K562 (cell line): ENCODE measurements at regions not wholly inside any gene's neighbourhood (a gene's known extent, or its start where the extent isn't known, plus 50 kb on each side); places are given as distances from the start of the nearest gene placed in this dataset.

Experiments
- ATAC-seq: fragments of 200-7000 bp; cut with Tn5 transposase; 3 replicates; pipeline ENCODE4 v1.9.1; 2020; ENCODE audit warnings: moderate library complexity
- BruUV-seq: library from RNA; stranded (reverse); fragments of 400-500 nt; replicated peaks from 2 replicates; lab custom pipeline; 2021; lab: Mats Ljungman, UMichigan
- CTCF ChIA-PET: fragments of 300-600 bp; formaldehyde crosslinking; extraction: SDS; loops from one replicate; lab custom pipeline; 2021; ENCODE audit warnings: low intra/inter-chr PET ratio; lab: Yijun Ruan, JAX
- POLR2A ChIA-PET: fragments of 300-600, 350-650 bp; sonication (Branson Sonifier 250); formaldehyde crosslinking; extraction: SDS; loops from one replicate; lab custom pipeline; 2021; ENCODE audit warnings: antibody characterized with exemption, inconsistent platforms; lab: Yijun Ruan, JAX
- DNase-seq, 4 experiments: peaks; one replicate each; pipeline versions ENCODE4 v3.0.0 to v3.0.0-alpha.2; 2011 to 2018; ENCODE audit warnings: low spot score in 3 of 4, mixed read lengths in 3 of 4; ENCODE audit errors: extremely low read depth in 1 of 4
- FAIRE-seq: peaks from 2 replicates; lab custom pipeline; 2011; peaks lifted over from hg19 to GRCh38; lab: Jason Lieb, UNC
- H2AFZ ChIP-seq: 2 replicates; pipeline ENCODE4 v1.6.0; 2011; ENCODE audit warnings: low read depth, low read length, control low read depth, inconsistent platforms
- H3K27ac ChIP-seq: fragments of 200-600 bp; 3 replicates; pipeline ENCODE4 v1.8.0; 2011; ENCODE audit warnings: low read depth, mild to moderate bottlenecking, control low read depth, inconsistent platforms, low read length, moderate library complexity, mixed read lengths; ENCODE audit errors: extremely low read depth
- H3K27me3 ChIP-seq, 2 experiments: fragments of 300-600 bp in 1 of 2; 2 replicates in 1 of 2; 3 replicates in 1 of 2; pipeline versions ENCODE4 v1.6.0 to v1.8.0; 2011; ENCODE audit warnings: inconsistent platforms in 2 of 2, low read length in 2 of 2, mild to moderate bottlenecking in 1 of 2, mixed read lengths in 1 of 2, moderate library complexity in 1 of 2; ENCODE audit not compliant: control insufficient read depth in 2 of 2, insufficient read depth in 2 of 2
- H3K36me3 ChIP-seq: fragments of 300-600 bp; 3 replicates; pipeline ENCODE4 v1.8.0; 2011; ENCODE audit warnings: mild to moderate bottlenecking, low read length, inconsistent platforms; ENCODE audit not compliant: control insufficient read depth, insufficient read depth
- H3K4me1 ChIP-seq, 2 experiments: fragments of 200-600 bp in 1 of 2; replicated peaks in 1 of 2; 2 replicates in 1 of 2; 3 replicates in 1 of 2; pipeline versions ENCODE4 v1.5.1 to v1.8.0; 2011; ENCODE audit warnings: inconsistent platforms in 2 of 2, low read length in 2 of 2, mild to moderate bottlenecking in 1 of 2, mixed read lengths in 1 of 2, moderate library complexity in 1 of 2; ENCODE audit not compliant: control insufficient read depth in 2 of 2, insufficient read depth in 2 of 2
- H3K4me2 ChIP-seq: 2 replicates; pipeline ENCODE4 v1.6.1; 2011; ENCODE audit warnings: low read length, control low read depth, inconsistent platforms, mixed read lengths; ENCODE audit not compliant: insufficient read depth
- H3K4me3 ChIP-seq: fragments of 200-600 bp; sonication (generic), shearing (Covaris generic); 2 replicates; pipeline ENCODE4 v1.5.1; 2016; ENCODE audit warnings: control low read depth, inconsistent platforms
- H3K79me2 ChIP-seq: fragments of 200-600 bp; 3 replicates; pipeline ENCODE4 v1.8.0; 2011; ENCODE audit warnings: low read length, inconsistent platforms; ENCODE audit not compliant: control insufficient read depth, insufficient read depth
- H3K9ac ChIP-seq, 2 experiments: 2 replicates each; pipeline versions ENCODE4 v1.6.0 to v1.6.1; 2011; ENCODE audit warnings: low read depth in 2 of 2, low read length in 2 of 2, control low read depth in 1 of 2, inconsistent platforms in 1 of 2, mild to moderate bottlenecking in 1 of 2, mixed read lengths in 1 of 2; ENCODE audit not compliant: insufficient read depth in 1 of 2
- H3K9me1 ChIP-seq: one replicate; pipeline ENCODE4 v1.6.0; 2011; ENCODE audit warnings: inconsistent platforms, mild to moderate bottlenecking, low read length, moderate library complexity; ENCODE audit not compliant: control insufficient read depth, insufficient read depth
- H3K9me3 ChIP-seq: replicated peaks from 2 replicates; pipeline ENCODE4 v1.5.1; 2011; ENCODE audit warnings: low read depth, low read length, inconsistent platforms; ENCODE audit not compliant: control insufficient read depth, insufficient read depth
- H4K20me1 ChIP-seq: replicated peaks from 2 replicates; pipeline ENCODE4 v1.6.1; 2011; ENCODE audit warnings: low read length, inconsistent platforms, mixed read lengths; ENCODE audit not compliant: control insufficient read depth, insufficient read depth
- GTF2F1 ChIP-seq: IDR thresholded peaks from 2 replicates; pipeline ENCODE4 v1.6.1; 2011; ENCODE audit warnings: low read depth, low read length, improper control_type of control experiment
- PML ChIP-seq: IDR thresholded peaks from 2 replicates; pipeline ENCODE4 v1.6.1; 2012; ENCODE audit warnings: low read length, inconsistent platforms
- POLR2A ChIP-seq: fragments of 450-650 bp; conservative IDR thresholded peaks from 2 replicates; pipeline ENCODE4 v1.6.1; 2016
- POLR2AphosphoS5 ChIP-seq: IDR thresholded peaks from 2 replicates; pipeline ENCODE4 v1.6.1; 2011; ENCODE audit warnings: mild to moderate bottlenecking, low read depth, low read length, moderate library complexity; ENCODE audit not compliant: control insufficient read depth, insufficient read depth
- PYGO2 ChIP-seq: fragments of 450-650 bp; IDR thresholded peaks from 2 replicates; pipeline ENCODE4 v1.6.1; 2016; ENCODE audit warnings: mild to moderate bottlenecking, missing genetic modification characterization, moderate library complexity, missing compliant biosample characterization
- RFX5 ChIP-seq: IDR thresholded peaks from 2 replicates; pipeline ENCODE4 v1.6.1; 2011; ENCODE audit warnings: low read depth, mild to moderate bottlenecking, improper control_type of control experiment, low read length
- U2AF2 ChIP-seq: fragments of 200-400 bp; formaldehyde crosslinking; optimal IDR thresholded peaks from 2 replicates; pipeline ENCODE3; 2017; ENCODE audit warnings: low read depth, mild to moderate bottlenecking, low read length
- ZNF316 ChIP-seq: fragments of 450-650 bp; IDR thresholded peaks from 2 replicates; pipeline ENCODE4 v1.6.1; 2016
- ZNF766 ChIP-seq: fragments of 200-800 bp; sonication (Bioruptor generic); conservative IDR thresholded peaks from 2 replicates; pipeline ENCODE4 v1.6.1; 2016; ENCODE audit warnings: missing genetic modification characterization, missing compliant biosample characterization
- WGBS: fragments of 100-300 bp; shearing (Covaris generic); methylation state at CpG from one replicate; pipeline ENCODE4 v1.1.6; 2016; ENCODE audit warnings: low coverage, mixed read lengths; ENCODE audit not compliant: insufficient coverage; ENCODE audit errors: missing lambda C conversion rate; 5-methylcytosine and 5-hydroxymethylcytosine counted together
- in situ Hi-C: fragments of 300-500 bp; cut with MboI; formaldehyde crosslinking; loops from 4 replicates; pipeline ENCODE4 v1.15.0; 2018; ENCODE audit warnings: inconsistent platforms, mixed read lengths
- intact Hi-C: fragments of 100-400 bp; cut with micrococcal nuclease; formaldehyde crosslinking; loops from 2 replicates; pipeline ENCODE4 v1.14.2; 2022
- TF ChIP-seq, protein P1 (sequence below): IDR thresholded peaks from 2 replicates; pipeline ENCODE4 v1.6.1; 2011; ENCODE audit not compliant: insufficient read length; ENCODE audit errors: extremely low read depth
- TF ChIP-seq, protein P2 (sequence below), 2 experiments: fragments of 450-650 bp in 1 of 2; sonication (generic) in 1 of 2; formaldehyde crosslinking in 1 of 2; IDR thresholded peaks; 2 replicates each; pipeline versions ENCODE4 v1.7.1 to v1.9.0; 2016 to 2022; ENCODE audit warnings: inconsistent platforms in 1 of 2, mild to moderate bottlenecking in 1 of 2, missing genetic modification reagents in 1 of 2
- TF ChIP-seq, protein P3 (sequence below): sonication (generic); formaldehyde crosslinking; IDR thresholded peaks from 2 replicates; pipeline ENCODE4 v1.9.0; 2022; ENCODE audit warnings: mild to moderate bottlenecking, missing genetic modification reagents

DNA sequence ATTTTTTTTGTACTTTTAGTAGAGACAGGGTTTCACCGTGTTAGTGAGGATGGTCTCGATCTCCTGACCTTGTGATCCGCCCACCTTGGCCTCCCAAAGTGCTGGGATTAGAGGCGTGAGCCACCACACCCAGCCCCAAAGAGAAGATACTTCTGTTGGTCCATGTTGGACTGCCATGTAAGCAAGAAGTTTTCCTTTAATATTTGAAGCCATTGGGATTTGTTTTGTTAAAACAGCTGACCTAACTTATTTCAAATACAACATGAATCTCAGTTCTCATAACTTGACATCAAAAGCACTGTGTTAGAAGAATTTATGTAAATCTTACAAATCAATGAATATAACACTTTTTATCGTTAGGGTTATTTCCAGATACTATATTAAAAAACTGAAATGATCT is 302.4 kb downstream of the SDHAF3 start:
- BruUV-seq = no TSS peak
- 0% methylated on average over 5 of the region's 5 CpGs for WGBS
- peaks cover 0 to 5% of the 10 kb centered on the region in 2 experiments; a peak in 1 of 5 replicates for H3K27me3 ChIP-seq
- H3K4me3 ChIP-seq = no peak overlapping the region
- ChIA-PET POLR2A (no interaction called here), CTCF (no interaction called here)
- FAIRE-seq = no peak
- H4K20me1 ChIP-seq = no peaks in the 10 kb centered on the region
- no peak for DNase-seq
- no peaks in the 10 kb centered on the region for H3K9me1 ChIP-seq
- H3K9ac ChIP-seq = no peak overlapping the region
- no peak overlapping the region for H2AFZ ChIP-seq
- H3K27ac ChIP-seq = no peak overlapping the region
- in situ Hi-C loops = no loop called here
- TF ChIP-seq, protein P1, sequence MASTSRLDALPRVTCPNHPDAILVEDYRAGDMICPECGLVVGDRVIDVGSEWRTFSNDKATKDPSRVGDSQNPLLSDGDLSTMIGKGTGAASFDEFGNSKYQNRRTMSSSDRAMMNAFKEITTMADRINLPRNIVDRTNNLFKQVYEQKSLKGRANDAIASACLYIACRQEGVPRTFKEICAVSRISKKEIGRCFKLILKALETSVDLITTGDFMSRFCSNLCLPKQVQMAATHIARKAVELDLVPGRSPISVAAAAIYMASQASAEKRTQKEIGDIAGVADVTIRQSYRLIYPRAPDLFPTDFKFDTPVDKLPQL = peak; percentile 24
- TF ChIP-seq ZNF316 (peak; percentile 35; the same call in 1 of the 2 replicates), U2AF2 (no peak), RFX5 (no peak), GTF2F1 (no peak), ZNF766 (no peak), PML (peak; percentile 64; the same call in 1 of the 2 replicates), PYGO2 (tag) (no peak), POLR2AphosphoS5 (0 out of 2 replicates have a peak, but pooled peaks have one; percentile 28), POLR2A (peak; percentile 62)
- TF ChIP-seq, protein P2, sequence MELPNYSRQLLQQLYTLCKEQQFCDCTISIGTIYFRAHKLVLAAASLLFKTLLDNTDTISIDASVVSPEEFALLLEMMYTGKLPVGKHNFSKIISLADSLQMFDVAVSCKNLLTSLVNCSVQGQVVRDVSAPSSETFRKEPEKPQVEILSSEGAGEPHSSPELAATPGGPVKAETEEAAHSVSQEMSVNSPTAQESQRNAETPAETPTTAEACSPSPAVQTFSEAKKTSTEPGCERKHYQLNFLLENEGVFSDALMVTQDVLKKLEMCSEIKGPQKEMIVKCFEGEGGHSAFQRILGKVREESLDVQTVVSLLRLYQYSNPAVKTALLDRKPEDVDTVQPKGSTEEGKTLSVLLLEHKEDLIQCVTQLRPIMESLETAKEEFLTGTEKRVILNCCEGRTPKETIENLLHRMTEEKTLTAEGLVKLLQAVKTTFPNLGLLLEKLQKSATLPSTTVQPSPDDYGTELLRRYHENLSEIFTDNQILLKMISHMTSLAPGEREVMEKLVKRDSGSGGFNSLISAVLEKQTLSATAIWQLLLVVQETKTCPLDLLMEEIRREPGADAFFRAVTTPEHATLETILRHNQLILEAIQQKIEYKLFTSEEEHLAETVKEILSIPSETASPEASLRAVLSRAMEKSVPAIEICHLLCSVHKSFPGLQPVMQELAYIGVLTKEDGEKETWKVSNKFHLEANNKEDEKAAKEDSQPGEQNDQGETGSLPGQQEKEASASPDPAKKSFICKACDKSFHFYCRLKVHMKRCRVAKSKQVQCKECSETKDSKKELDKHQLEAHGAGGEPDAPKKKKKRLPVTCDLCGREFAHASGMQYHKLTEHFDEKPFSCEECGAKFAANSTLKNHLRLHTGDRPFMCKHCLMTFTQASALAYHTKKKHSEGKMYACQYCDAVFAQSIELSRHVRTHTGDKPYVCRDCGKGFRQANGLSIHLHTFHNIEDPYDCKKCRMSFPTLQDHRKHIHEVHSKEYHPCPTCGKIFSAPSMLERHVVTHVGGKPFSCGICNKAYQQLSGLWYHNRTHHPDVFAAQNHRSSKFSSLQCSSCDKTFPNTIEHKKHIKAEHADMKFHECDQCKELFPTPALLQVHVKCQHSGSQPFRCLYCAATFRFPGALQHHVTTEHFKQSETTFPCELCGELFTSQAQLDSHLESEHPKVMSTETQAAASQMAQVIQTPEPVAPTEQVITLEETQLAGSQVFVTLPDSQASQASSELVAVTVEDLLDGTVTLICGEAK (IDR thresholded peaks at IDR 0.05) = no peak
- TF ChIP-seq, protein P2 (CRISPR knock-in tag; IDR thresholded peaks at IDR 0.05) = no peak
- TF ChIP-seq, protein P3, sequence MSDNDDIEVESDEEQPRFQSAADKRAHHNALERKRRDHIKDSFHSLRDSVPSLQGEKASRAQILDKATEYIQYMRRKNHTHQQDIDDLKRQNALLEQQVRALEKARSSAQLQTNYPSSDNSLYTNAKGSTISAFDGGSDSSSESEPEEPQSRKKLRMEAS = no peak
- no peak overlapping the region for H3K4me2 ChIP-seq
- intact Hi-C loops = no loop called here
- no peaks in the 10 kb centered on the region for H3K36me3 ChIP-seq
- no peak for ATAC-seq
- no peaks in the 10 kb centered on the region for H3K9me3 ChIP-seq
- H3K4me1 ChIP-seq = no peaks in the 10 kb centered on the region
- H3K79me2 ChIP-seq = no peaks in the 10 kb centered on the region
